Lung (tissue), 11 donors: ENCODE measurements at regions not wholly inside any gene's neighbourhood (a gene's known extent, or its start where the extent isn't known, plus 50 kb on each side); places are given as distances from the start of the nearest gene placed in this dataset.

Source experiments
- ATAC-seq: fragments of 200-7000 bp; cut with Tn5 transposase; one replicate; pipeline ENCODE4 v1.9.1; 2020; ENCODE audit warnings: moderate number of reproducible peaks; ENCODE audit not compliant: insufficient read depth, low FRiP score
- DNase-seq, 3 donors: peaks; one replicate each; pipeline ENCODE4 v3.0.0-alpha.2; 2013 to 2017
- H3K27ac ChIP-seq, 2 donors: one replicate each; pipeline ENCODE4 v1.5.1; 2013; ENCODE audit warnings: mild to moderate bottlenecking in 2 of 2, moderate library complexity in 2 of 2, control low read depth in 1 of 2, inconsistent platforms in 1 of 2, low read depth in 1 of 2, low read length in 1 of 2
- H3K27me3 ChIP-seq, 3 donors: one replicate each; pipeline ENCODE4 v1.5.1; 2013; ENCODE audit warnings: low read length in 2 of 3; ENCODE audit not compliant: control insufficient read depth in 3 of 3, insufficient read depth in 3 of 3
- H3K36me3 ChIP-seq, 4 donors: one replicate each; pipeline ENCODE4 v1.5.1; 2013; ENCODE audit warnings: low read length in 4 of 4, mild to moderate bottlenecking in 1 of 4, moderate library complexity in 1 of 4; ENCODE audit not compliant: control insufficient read depth in 4 of 4, insufficient read depth in 4 of 4
- H3K4me1 ChIP-seq, 5 donors: one replicate each; pipeline ENCODE4 v1.5.1; 2013; ENCODE audit warnings: low read length in 5 of 5, mild to moderate bottlenecking in 2 of 5, moderate library complexity in 1 of 5; ENCODE audit not compliant: control insufficient read depth in 5 of 5, insufficient read depth in 5 of 5
- H3K4me3 ChIP-seq: one replicate; pipeline ENCODE4 v1.5.1; 2013; ENCODE audit warnings: mild to moderate bottlenecking, control low read depth, moderate library complexity
- H3K9ac ChIP-seq, 2 donors: one replicate each; pipeline ENCODE4 v1.5.1; 2013; ENCODE audit warnings: low read length in 2 of 2, control low read depth in 1 of 2; ENCODE audit not compliant: insufficient read depth in 1 of 2
- H3K9me3 ChIP-seq, 4 donors: one replicate each; pipeline ENCODE4 v1.5.1; 2013; ENCODE audit warnings: low read length in 3 of 4, mild to moderate bottlenecking in 1 of 4, moderate library complexity in 1 of 4; ENCODE audit not compliant: control insufficient read depth in 4 of 4, insufficient read depth in 3 of 4
- CTCF ChIP-seq: IDR thresholded peaks from 2 replicates; pipeline ENCODE4 v1.5.1; 2012; ENCODE audit warnings: mild to moderate bottlenecking; ENCODE audit errors: control extremely low read depth, extremely low read depth
- WGBS, 2 donors: extraction: QIAGEN DNeasy Blood & Tissue Kit; methylation state at CpG; one replicate each; pipeline ENCODE4 v1.1.7; 2013; 5-methylcytosine and 5-hydroxymethylcytosine counted together
- donor health status: control.
- donor health status: control.
- donor health status: Bipolar disorder and iron deficiency.
- donor health status: healthy.
- donor health status: DM: yes; HTN: yes; CAD: no.

GRCh38 chr18:64449434-64449833 lies 300.5 kb upstream of the LINC00305 start:
- Histone ChIP-seq H3K36me3 (no peaks in the 10 kb centered on the region), H3K9ac (no peak overlapping the region), H3K4me1 (no peaks in the 10 kb centered on the region), H3K27ac (no peak overlapping the region), H3K9me3 (no peaks in the 10 kb centered on the region), H3K4me3 (no peak overlapping the region), H3K27me3 (no peaks in the 10 kb centered on the region)
- no peak for TF ChIP-seq CTCF
- DNase-seq (no peak), ATAC-seq (no peak)
- 96 to 100% methylated on average over 1 of the region's 1 CpG for WGBS, 2 donors

GRCh38 chr18:64444819-64445218 lies 295.9 kb upstream of the LINC00305 start:
- no peak overlapping the region for H3K27ac ChIP-seq
- ATAC-seq (no peak), DNase-seq (peak in 2 of 3 donors; percentile 17 to 22)
- no peaks in the 10 kb centered on the region for H3K4me1 ChIP-seq
- 27 to 36% methylated on average over 2 of the region's 2 CpGs for WGBS, 2 donors
- no peaks in the 10 kb centered on the region for H3K27me3 ChIP-seq
- H3K9me3 ChIP-seq: no peaks in the 10 kb centered on the region
- H3K9ac ChIP-seq: no peak overlapping the region
- TF ChIP-seq CTCF: no peak
- H3K4me3 ChIP-seq: no peak overlapping the region
- H3K36me3 ChIP-seq: no peaks in the 10 kb centered on the region

GRCh38 chr18:64438178-64438577 lies 289.3 kb upstream of the LINC00305 start:
- Histone ChIP-seq H3K27ac (no peak overlapping the region), H3K27me3 (no peaks in the 10 kb centered on the region), H3K9ac (no peak overlapping the region), H3K4me3 (no peak overlapping the region), H3K4me1 (no peaks in the 10 kb centered on the region), H3K9me3 (peaks cover 0 to 9% (median 0%) of the 10 kb centered on the region in 4 donors), H3K36me3 (no peaks in the 10 kb centered on the region)
- no peak for TF ChIP-seq CTCF
- WGBS, 2 donors: 46 to 79% methylated on average over 4 of the region's 4 CpGs
- DNase-seq: no peak
- ATAC-seq: no peak

- TF ChIP-seq CTCF: no peak
- no peak for ATAC-seq
Measured at GRCh38 chr18:64436111-64436510, 287.2 kb upstream of the LINC00305 start.

More at GRCh38 chr18:64436111-64436510, 287.2 kb upstream of the LINC00305 start:
- H3K9ac ChIP-seq: no peak overlapping the region
- no peak overlapping the region for H3K4me3 ChIP-seq
- 17 to 35% methylated on average over 1 of the region's 1 CpG for WGBS, 2 donors
- no peaks in the 10 kb centered on the region for H3K27me3 ChIP-seq
- DNase-seq: no peak
- no peak overlapping the region for H3K27ac ChIP-seq
- H3K9me3 ChIP-seq: peaks cover 0 to 9% (median 0%) of the 10 kb centered on the region in 4 donors
- no peaks in the 10 kb centered on the region for H3K36me3 ChIP-seq
- no peaks in the 10 kb centered on the region for H3K4me1 ChIP-seq
